ENCODE measurements at regions not wholly inside any gene's neighbourhood (a gene's known extent, or its start where the extent isn't known, plus 50 kb on each side); places are given as distances from the start of the nearest gene placed in this dataset.

DNA sequence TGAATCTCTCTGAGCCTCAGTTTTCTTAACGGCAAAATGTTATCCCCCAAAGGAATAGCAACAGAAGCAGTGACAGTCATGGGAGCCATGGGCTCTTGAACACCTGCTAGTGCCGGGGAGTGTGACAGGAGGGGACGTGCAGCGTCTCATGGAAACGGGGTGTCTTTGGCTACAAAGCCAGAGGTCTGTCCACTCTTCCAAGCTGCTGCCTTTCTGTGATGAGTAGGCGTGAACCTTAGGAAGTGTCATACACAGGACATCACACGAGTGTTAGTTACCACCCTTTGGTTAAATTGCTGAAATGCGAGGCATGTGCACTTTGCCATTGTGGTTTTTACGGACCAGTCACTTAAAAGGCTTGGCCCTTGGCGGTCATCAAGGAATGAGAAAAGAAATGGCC is 93.4 kb downstream of the IRF8 start:
- TF ChIP-seq, protein P1, sequence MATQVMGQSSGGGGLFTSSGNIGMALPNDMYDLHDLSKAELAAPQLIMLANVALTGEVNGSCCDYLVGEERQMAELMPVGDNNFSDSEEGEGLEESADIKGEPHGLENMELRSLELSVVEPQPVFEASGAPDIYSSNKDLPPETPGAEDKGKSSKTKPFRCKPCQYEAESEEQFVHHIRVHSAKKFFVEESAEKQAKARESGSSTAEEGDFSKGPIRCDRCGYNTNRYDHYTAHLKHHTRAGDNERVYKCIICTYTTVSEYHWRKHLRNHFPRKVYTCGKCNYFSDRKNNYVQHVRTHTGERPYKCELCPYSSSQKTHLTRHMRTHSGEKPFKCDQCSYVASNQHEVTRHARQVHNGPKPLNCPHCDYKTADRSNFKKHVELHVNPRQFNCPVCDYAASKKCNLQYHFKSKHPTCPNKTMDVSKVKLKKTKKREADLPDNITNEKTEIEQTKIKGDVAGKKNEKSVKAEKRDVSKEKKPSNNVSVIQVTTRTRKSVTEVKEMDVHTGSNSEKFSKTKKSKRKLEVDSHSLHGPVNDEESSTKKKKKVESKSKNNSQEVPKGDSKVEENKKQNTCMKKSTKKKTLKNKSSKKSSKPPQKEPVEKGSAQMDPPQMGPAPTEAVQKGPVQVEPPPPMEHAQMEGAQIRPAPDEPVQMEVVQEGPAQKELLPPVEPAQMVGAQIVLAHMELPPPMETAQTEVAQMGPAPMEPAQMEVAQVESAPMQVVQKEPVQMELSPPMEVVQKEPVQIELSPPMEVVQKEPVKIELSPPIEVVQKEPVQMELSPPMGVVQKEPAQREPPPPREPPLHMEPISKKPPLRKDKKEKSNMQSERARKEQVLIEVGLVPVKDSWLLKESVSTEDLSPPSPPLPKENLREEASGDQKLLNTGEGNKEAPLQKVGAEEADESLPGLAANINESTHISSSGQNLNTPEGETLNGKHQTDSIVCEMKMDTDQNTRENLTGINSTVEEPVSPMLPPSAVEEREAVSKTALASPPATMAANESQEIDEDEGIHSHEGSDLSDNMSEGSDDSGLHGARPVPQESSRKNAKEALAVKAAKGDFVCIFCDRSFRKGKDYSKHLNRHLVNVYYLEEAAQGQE (IDR thresholded peaks at IDR 0.05; ENCODE audit: insufficient replicate concordance, low read depth), result no peak
- TF ChIP-seq, protein P2, sequence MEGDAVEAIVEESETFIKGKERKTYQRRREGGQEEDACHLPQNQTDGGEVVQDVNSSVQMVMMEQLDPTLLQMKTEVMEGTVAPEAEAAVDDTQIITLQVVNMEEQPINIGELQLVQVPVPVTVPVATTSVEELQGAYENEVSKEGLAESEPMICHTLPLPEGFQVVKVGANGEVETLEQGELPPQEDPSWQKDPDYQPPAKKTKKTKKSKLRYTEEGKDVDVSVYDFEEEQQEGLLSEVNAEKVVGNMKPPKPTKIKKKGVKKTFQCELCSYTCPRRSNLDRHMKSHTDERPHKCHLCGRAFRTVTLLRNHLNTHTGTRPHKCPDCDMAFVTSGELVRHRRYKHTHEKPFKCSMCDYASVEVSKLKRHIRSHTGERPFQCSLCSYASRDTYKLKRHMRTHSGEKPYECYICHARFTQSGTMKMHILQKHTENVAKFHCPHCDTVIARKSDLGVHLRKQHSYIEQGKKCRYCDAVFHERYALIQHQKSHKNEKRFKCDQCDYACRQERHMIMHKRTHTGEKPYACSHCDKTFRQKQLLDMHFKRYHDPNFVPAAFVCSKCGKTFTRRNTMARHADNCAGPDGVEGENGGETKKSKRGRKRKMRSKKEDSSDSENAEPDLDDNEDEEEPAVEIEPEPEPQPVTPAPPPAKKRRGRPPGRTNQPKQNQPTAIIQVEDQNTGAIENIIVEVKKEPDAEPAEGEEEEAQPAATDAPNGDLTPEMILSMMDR (IDR thresholded peaks at IDR 0.05; ENCODE audit: insufficient read depth, low read length), result no peak
- TF ChIP-seq GABPA (IDR thresholded peaks at IDR 0.05; ENCODE audit: low read depth) (no peak), POLR2AphosphoS5 (IDR thresholded peaks at IDR 0.05; ENCODE audit: low read depth) (no peak), SPI1 (IDR thresholded peaks at IDR 0.05; ENCODE audit: borderline replicate concordance, low read depth) (no peak)
- Histone ChIP-seq H3K27ac (replicated peaks) (no peak overlapping the region), H3K27me3 (ENCODE audit: insufficient read depth, poor library complexity, severe bottlenecking) (no peaks in the 10 kb centered on the region), H3K4me3 (replicated peaks; ENCODE audit: insufficient read depth, low read length) (no peak overlapping the region)
- DNase-seq (ENCODE audit: low read depth in 1 of 2, low spot score in 1 of 2), result no peak

DNA sequence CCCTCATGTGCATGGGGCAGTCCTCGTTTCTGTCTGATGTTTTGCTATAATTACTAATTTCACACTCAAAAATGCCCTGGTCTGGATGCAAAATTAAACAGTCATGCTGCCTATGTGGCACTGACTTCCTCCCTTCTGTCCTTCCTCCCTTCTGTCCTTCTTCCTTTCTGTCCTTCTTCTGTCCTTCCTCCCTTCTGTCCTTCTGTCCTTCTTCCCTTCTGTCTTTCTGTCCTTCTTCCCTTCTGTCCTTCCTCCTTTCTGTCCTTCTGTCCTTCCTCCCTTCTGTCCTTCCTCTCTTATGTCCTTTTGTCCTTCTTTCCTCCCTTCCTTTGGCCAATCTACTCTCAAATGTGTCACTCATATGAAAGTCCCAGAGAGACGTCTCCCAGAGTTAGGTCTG is 93.8 kb downstream of the IRF8 start:
- TF ChIP-seq SPI1 (IDR thresholded peaks at IDR 0.05; ENCODE audit: borderline replicate concordance, low read depth) (no peak), GABPA (IDR thresholded peaks at IDR 0.05; ENCODE audit: low read depth) (no peak), POLR2AphosphoS5 (IDR thresholded peaks at IDR 0.05; ENCODE audit: low read depth) (no peak)
- TF ChIP-seq, protein P1 (IDR thresholded peaks at IDR 0.05; ENCODE audit: insufficient replicate concordance, low read depth), result no peak
- TF ChIP-seq, protein P2 (IDR thresholded peaks at IDR 0.05; ENCODE audit: insufficient read depth, low read length), result no peak
- Histone ChIP-seq H3K27me3 (ENCODE audit: insufficient read depth, poor library complexity, severe bottlenecking) (no peaks in the 10 kb centered on the region), H3K27ac (replicated peaks) (no peak overlapping the region), H3K4me3 (replicated peaks; ENCODE audit: insufficient read depth, low read length) (no peak overlapping the region)
- DNase-seq (ENCODE audit: low read depth in 1 of 2, low spot score in 1 of 2), result no peak

DNA sequence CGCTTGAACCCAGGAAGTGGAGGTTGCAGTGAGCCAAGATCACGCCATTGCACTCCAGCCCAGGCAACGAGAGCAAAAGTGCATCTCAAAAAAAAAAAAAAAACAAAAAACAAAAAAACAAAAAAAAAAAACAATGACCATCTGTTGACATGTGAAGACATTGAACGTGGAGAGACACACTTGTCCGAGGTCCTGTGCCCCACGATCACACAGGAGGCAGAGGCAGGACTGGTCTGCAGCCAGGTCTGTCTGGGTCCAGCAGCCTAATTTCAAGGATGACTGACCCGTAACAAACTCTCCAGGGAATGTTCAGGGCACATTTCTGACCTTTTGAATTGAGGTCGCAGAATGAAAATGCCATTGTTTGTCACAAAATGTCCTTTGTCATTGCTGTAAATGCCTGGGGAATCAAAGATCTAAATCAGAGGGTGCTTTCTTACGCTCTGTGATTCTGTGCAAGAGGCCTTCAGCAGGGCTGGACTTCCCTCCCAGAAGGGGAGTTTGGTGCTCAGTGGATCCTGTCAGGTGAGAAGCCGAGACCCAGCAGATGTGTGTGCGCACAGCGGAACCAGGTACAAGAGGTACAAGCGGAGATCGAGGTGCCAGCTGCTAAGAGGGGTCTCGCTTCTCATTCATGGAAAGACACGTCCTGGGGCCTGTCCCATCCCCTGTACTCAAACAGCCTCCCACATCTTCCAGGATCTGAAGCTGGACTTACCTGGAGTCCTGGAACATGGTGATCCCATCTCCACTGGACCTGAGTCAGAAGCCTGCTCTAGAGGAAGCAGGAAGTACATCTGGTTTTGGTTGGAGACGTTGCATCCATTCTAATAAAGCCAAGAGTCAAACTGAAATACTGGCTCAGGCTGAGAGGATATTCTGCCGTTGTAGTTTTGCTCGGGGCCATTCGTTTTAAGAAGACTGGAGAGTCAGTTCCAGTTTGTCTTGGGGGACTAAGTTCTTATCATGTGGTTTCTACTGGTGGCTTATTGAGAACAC is 95.8 kb downstream of the IRF8 start:
- TF ChIP-seq GABPA (IDR thresholded peaks at IDR 0.05; ENCODE audit: low read depth) (no peak), POLR2AphosphoS5 (IDR thresholded peaks at IDR 0.05; ENCODE audit: low read depth) (no peak), SPI1 (IDR thresholded peaks at IDR 0.05; ENCODE audit: borderline replicate concordance, low read depth) (no peak)
- TF ChIP-seq, protein P1 (IDR thresholded peaks at IDR 0.05; ENCODE audit: insufficient replicate concordance, low read depth), result no peak
- TF ChIP-seq, protein P2 (IDR thresholded peaks at IDR 0.05; ENCODE audit: insufficient read depth, low read length), result no peak
- Histone ChIP-seq H3K4me3 (replicated peaks; ENCODE audit: insufficient read depth, low read length) (no peak overlapping the region), H3K27me3 (ENCODE audit: insufficient read depth, poor library complexity, severe bottlenecking) (no peaks in the 10 kb centered on the region), H3K27ac (replicated peaks) (no peak overlapping the region)
- no peak for DNase-seq (ENCODE audit: low read depth in 1 of 2, low spot score in 1 of 2)

Measured in HL-60 (cell line).